OCI-LY7 (cell line): ENCODE measurements at regions not wholly inside any gene's neighbourhood (a gene's known extent, or its start where the extent isn't known, plus 50 kb on each side); places are given as distances from the start of the nearest gene placed in this dataset.

Experiments used
- BruUV-seq: library from RNA; stranded (reverse); fragments of 400-500 nt; replicated peaks from 2 replicates; lab custom pipeline; 2021; lab: Mats Ljungman, UMichigan
- CTCF ChIA-PET: fragments of 300-600 bp; sonication (Branson Sonifier 250); formaldehyde crosslinking; loops from one replicate; lab custom pipeline; 2022; ENCODE audit warnings: antibody characterized with exemption; ENCODE audit not compliant: unreplicated experiment; lab: Charles Lee
- POLR2A ChIA-PET: fragments of 300-600 bp; sonication (Branson Sonifier 250); formaldehyde crosslinking; loops from one replicate; lab custom pipeline; 2022; ENCODE audit warnings: antibody characterized with exemption; lab: Charles Lee
- DNase-seq: peaks from one replicate; pipeline ENCODE4 v3.0.0-alpha.2; 2015; ENCODE audit warnings: low spot score
- H2AFZ ChIP-seq: fragments of 200-600 bp; sonication (generic), shearing (Covaris generic); 2 replicates; pipeline ENCODE4 v1.6.1; 2014; ENCODE audit warnings: mild to moderate bottlenecking, antibody characterized with exemption, low read length, moderate library complexity
- H3K27ac ChIP-seq: fragments of 200-600 bp; sonication (generic); 2 replicates; pipeline ENCODE4 v1.5.1; 2014; ENCODE audit warnings: mixed run types, low read depth, mild to moderate bottlenecking, moderate library complexity, low read length, inconsistent platforms; ENCODE audit not compliant: poor library complexity, severe bottlenecking
- H3K36me3 ChIP-seq: fragments of 200-600 bp; sonication (generic); 2 replicates; pipeline ENCODE4 v1.6.1; 2014; ENCODE audit warnings: mild to moderate bottlenecking, antibody characterized with exemption, low read length, moderate library complexity, mixed read lengths; ENCODE audit not compliant: insufficient read depth
- H3K4me1 ChIP-seq: fragments of 200-600 bp; sonication (generic); 2 replicates; pipeline ENCODE4 v1.5.1; 2014; ENCODE audit warnings: mild to moderate bottlenecking, low read length; ENCODE audit not compliant: insufficient read depth, poor library complexity, severe bottlenecking
- H3K4me2 ChIP-seq: fragments of 200-600 bp; sonication (generic); 2 replicates; pipeline ENCODE4 v1.6.1; 2014; ENCODE audit warnings: mild to moderate bottlenecking, low read length
- H3K4me3 ChIP-seq: fragments of 200-600 bp; sonication (generic); 2 replicates; pipeline ENCODE4 v1.5.1; 2014; ENCODE audit warnings: mild to moderate bottlenecking, low read depth, low read length; ENCODE audit not compliant: poor library complexity, severe bottlenecking
- H3K79me2 ChIP-seq: fragments of 200-600 bp; sonication (generic); 2 replicates; pipeline ENCODE4 v1.6.1; 2016; ENCODE audit warnings: low read depth, mild to moderate bottlenecking, low read length, moderate library complexity, mixed read lengths; ENCODE audit not compliant: insufficient read depth
- H3K9me2 ChIP-seq: fragments of 200-600 bp; sonication (generic); 2 replicates; pipeline ENCODE4 v1.6.1; 2016; ENCODE audit warnings: mild to moderate bottlenecking, low read length, mixed read lengths; ENCODE audit not compliant: insufficient read depth
- H3K9me3 ChIP-seq: fragments of 200-600 bp; sonication (generic); 2 replicates; pipeline ENCODE4 v1.6.1; 2014; ENCODE audit warnings: mild to moderate bottlenecking, mixed run types, low read length, mixed read lengths
- H4K20me1 ChIP-seq: fragments of 200-600 bp; sonication (generic); 2 replicates; pipeline ENCODE4 v1.6.1; 2014; ENCODE audit warnings: mild to moderate bottlenecking, antibody characterized with exemption, low read length, moderate library complexity, mixed read lengths; ENCODE audit not compliant: insufficient read depth
- CTCF ChIP-seq: fragments of 200-600 bp; sonication (generic); conservative IDR thresholded peaks from 2 replicates; pipeline ENCODE4 v1.5.1; 2014; ENCODE audit warnings: mild to moderate bottlenecking, antibody characterized with exemption, low read length, moderate library complexity, mixed read lengths
- EZH2phosphoT487 ChIP-seq: fragments of 200-600 bp; sonication (generic); IDR thresholded peaks from 2 replicates; pipeline ENCODE4 v1.6.1; 2018; ENCODE audit warnings: low read depth, borderline replicate concordance, mild to moderate bottlenecking, mixed run types, antibody characterized with exemption, low read length, moderate library complexity, mixed read lengths
- intact Hi-C: fragments of 100-400 bp; cut with micrococcal nuclease; formaldehyde crosslinking; loops from one replicate; pipeline ENCODE4 v1.10.0; 2022; ENCODE audit not compliant: unreplicated experiment

- H3K4me1 ChIP-seq, result peaks cover 37% of the 10 kb centered on the region
- peak overlapping the region; percentile 83 for H3K4me3 ChIP-seq
- intact Hi-C loops, result loop anchor here (5.0 kb wide), 1 partner anchor 1712 kb away; the partner anchor contains the start of gene ERCC6L2
- peaks cover 37% of the 10 kb centered on the region for H3K36me3 ChIP-seq
- peak; percentile 99 for DNase-seq
- H2AFZ ChIP-seq, result peak overlapping the region; percentile 67; the same call in 1 of the 2 replicates
- no peak for TF ChIP-seq EZH2phosphoT487
- no peak for TF ChIP-seq CTCF
- peak overlapping the region; percentile 87 for H3K27ac ChIP-seq
- no TSS peak for BruUV-seq
- POLR2A ChIA-PET, result interaction anchor here (1.0 to 2.0 kb wide), 2 partner anchors 8 to 16 kb away, joined by 4 read pairs; no protein-coding TSS in a partner anchor
- H3K79me2 ChIP-seq, result peaks cover 39% of the 10 kb centered on the region
- peaks cover 32% of the 10 kb centered on the region for H4K20me1 ChIP-seq
- H3K9me2 ChIP-seq, result no peaks in the 10 kb centered on the region
- CTCF ChIA-PET, result interaction anchor here (1.0 kb wide), 1 partner anchor 70 kb away, joined by 3 read pairs; no protein-coding TSS in a partner anchor
- peak overlapping the region; percentile 77 for H3K4me2 ChIP-seq
- no peaks in the 10 kb centered on the region for H3K9me3 ChIP-seq
Observed at GRCh38 chr9:94165592-94166235, 81.5 kb downstream of the PTPDC1 start.

GRCh38 chr9:94166236-94166975 is 82.1 kb downstream of the PTPDC1 start:
- CTCF ChIA-PET, result no interaction called here
- peaks cover 41% of the 10 kb centered on the region for H3K4me1 ChIP-seq
- H3K79me2 ChIP-seq, result peaks cover 46% of the 10 kb centered on the region
- peak overlapping the region; percentile 83 for H3K4me3 ChIP-seq
- peaks cover 32% of the 10 kb centered on the region for H4K20me1 ChIP-seq
- TF ChIP-seq CTCF (0 out of 2 replicates have a peak, but pooled peaks have one; percentile 13), EZH2phosphoT487 (no peak)
- peak overlapping the region; percentile 87 for H3K27ac ChIP-seq
- H3K9me2 ChIP-seq, result no peaks in the 10 kb centered on the region
- no TSS peak for BruUV-seq
- no peaks in the 10 kb centered on the region for H3K9me3 ChIP-seq
- H2AFZ ChIP-seq, result no peak overlapping the region
- peaks cover 43% of the 10 kb centered on the region for H3K36me3 ChIP-seq
- peak; percentile 99 for DNase-seq
- intact Hi-C loops, result loop anchor here (5.0 kb wide), 1 partner anchor 1711 kb away; the partner anchor contains the start of gene ERCC6L2
- POLR2A ChIA-PET, result interaction anchor here (2.0 kb wide), 1 partner anchor 17 kb away, joined by 4 read pairs; no protein-coding TSS in a partner anchor
- H3K4me2 ChIP-seq, result peak overlapping the region; percentile 82
